H1 (cell line): ENCODE measurements at regions not wholly inside any gene's neighbourhood (a gene's known extent, or its start where the extent isn't known, plus 50 kb on each side); places are given as distances from the start of the nearest gene placed in this dataset.

Experiments
- CEBPB ChIP-seq: IDR thresholded peaks from 2 replicates; pipeline ENCODE4 v1.6.1; 2012; ENCODE audit warnings: low read depth, low read length
- CHD2 ChIP-seq: IDR thresholded peaks from 2 replicates; pipeline ENCODE4 v1.6.1; 2012; ENCODE audit warnings: low read length, improper control_type of control experiment
- CTBP2 ChIP-seq: IDR thresholded peaks from 2 replicates; pipeline ENCODE4 v1.7.0; 2011; ENCODE audit warnings: borderline replicate concordance, mild to moderate bottlenecking, moderate library complexity, mixed read lengths, low read length; ENCODE audit not compliant: insufficient read depth, insufficient read length
- CTCF ChIP-seq, 3 experiments: IDR thresholded peaks; 1 replicate in 2 of 3; 2 replicates in 1 of 3; pipeline versions ENCODE4 v1.5.1 to v1.6.1; 2011; ENCODE audit warnings: low read length in 3 of 3, mild to moderate bottlenecking in 3 of 3, inconsistent platforms in 2 of 3, low read depth in 1 of 3, moderate library complexity in 1 of 3; ENCODE audit not compliant: insufficient read depth in 1 of 3; ENCODE audit errors: control extremely low read depth in 1 of 3
- FOSL1 ChIP-seq: IDR thresholded peaks from 2 replicates; pipeline ENCODE4 v1.6.1; 2011; ENCODE audit warnings: mild to moderate bottlenecking, low read depth, low read length, moderate library complexity; ENCODE audit not compliant: insufficient read depth
- JUN ChIP-seq: IDR thresholded peaks from 2 replicates; pipeline ENCODE4 v1.6.1; 2011; ENCODE audit warnings: low read depth, mild to moderate bottlenecking, improper control_type of control experiment, low read length
- KDM1A ChIP-seq: fragments of 200-600, 300-600 bp; sonication (generic); IDR thresholded peaks from 2 replicates; pipeline ENCODE4 v1.7.1; 2016; ENCODE audit warnings: mild to moderate bottlenecking, low read length, borderline replicate concordance
- POLR2A ChIP-seq, 2 experiments: IDR thresholded peaks; 1 replicate in 1 of 2; 2 replicates in 1 of 2; pipeline ENCODE4 v1.6.1; 2011; ENCODE audit warnings: low read depth in 2 of 2, low read length in 2 of 2, mild to moderate bottlenecking in 2 of 2; ENCODE audit errors: control extremely low read depth in 1 of 2
- ZNF274 ChIP-seq: IDR thresholded peaks from 2 replicates; pipeline ENCODE4 v1.7.0; 2012; ENCODE audit warnings: low read length, borderline replicate concordance; ENCODE audit errors: extremely low read depth

GRCh38 chr11:37770145-37770544 lies 1172.1 kb upstream of the RAG2 start:
- TF ChIP-seq FOSL1 (no peak), CTCF (IDR thresholded peaks at IDR 0.05; ENCODE audit: control extremely low read depth in 1 of 3, insufficient read depth in 1 of 3, low read depth in 1 of 3, low read length in 3 of 3) (no peak), CHD2 (no peak), JUN (no peak), ZNF274 (no peak), CTBP2 (no peak), KDM1A (no peak), POLR2A (IDR thresholded peaks at IDR 0.05; ENCODE audit: control extremely low read depth in 1 of 2, low read depth in 2 of 2, low read length in 2 of 2) (no peak), CEBPB (no peak)
